Middle frontal gyrus (tissue), 1 donor: ENCODE measurements at regions not wholly inside any gene's neighbourhood (a gene's known extent, or its start where the extent isn't known, plus 50 kb on each side); places are given as distances from the start of the nearest gene placed in this dataset.
"Not testable (repeated sequence)": the region's sequence is repeated elsewhere in the genome, so short reads cannot be mapped to it uniquely, and the experiment has no call there.

Experiments used
- DNase-seq: peaks from one replicate; pipeline ENCODE4 v3.0.0-alpha.2; 2015; ENCODE audit warnings: low spot score; ENCODE audit errors: extremely low spot score

DNA sequence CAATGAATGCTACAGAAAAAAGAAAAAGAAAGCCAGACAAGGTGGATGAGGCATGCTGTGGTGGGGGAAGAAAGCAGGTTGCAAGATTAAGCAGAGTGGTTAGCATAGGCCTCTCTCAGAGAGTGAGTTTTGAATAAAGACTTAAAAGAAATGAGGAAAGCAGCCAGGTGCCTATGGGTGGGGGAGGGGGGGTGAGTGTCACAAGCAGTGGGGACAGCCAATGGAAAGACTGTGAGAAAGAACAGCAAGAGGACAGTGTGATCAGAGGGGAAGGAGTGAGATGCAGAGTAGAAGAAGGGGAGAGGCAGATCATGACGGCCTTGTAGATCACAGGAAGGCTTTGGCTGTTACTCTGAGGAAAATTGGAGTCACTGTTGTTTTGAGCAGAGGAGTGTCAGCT is 162.5 kb downstream of the SOX3 start:
- DNase-seq, result no peak

DNA sequence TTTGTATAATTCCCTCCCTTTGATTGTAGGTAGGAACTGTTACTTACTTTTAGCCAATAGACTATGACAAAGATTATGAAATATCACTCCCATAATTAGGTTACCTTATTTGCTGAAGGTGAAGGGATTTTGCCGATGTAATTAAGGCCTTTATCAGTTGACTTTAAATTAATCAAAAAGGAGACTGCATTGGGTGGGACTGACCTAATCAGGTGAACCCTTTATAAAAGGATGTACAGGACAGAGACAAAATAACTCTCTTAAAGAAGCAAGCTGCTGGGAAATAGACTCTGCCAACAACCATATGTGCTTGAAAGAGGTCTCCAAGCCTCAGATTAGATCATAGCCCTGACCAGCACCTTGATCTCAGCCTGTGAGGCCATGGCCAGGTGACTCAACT is 167.6 kb downstream of the SOX3 start:
- DNase-seq, result no peak

DNA sequence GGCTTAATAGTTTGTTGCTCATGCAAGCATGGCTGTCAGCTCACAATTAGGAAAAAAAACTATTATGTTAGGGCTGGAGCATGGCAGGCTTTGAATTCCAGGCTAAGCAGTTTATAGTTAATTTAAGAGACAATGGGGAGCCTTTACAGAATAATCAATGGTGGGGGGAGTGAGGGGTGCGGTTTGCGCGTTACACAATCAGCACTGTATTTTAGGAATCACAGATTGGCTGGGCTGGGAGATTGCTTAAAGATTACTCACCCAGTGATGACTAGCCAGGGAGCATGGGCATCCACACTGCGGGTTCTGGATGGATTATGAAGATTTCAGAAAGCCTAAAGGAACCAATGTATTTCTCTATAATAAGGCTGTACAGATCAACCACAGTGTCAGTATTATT is 186.6 kb downstream of the SOX3 start:
- DNase-seq, result no peak

DNA sequence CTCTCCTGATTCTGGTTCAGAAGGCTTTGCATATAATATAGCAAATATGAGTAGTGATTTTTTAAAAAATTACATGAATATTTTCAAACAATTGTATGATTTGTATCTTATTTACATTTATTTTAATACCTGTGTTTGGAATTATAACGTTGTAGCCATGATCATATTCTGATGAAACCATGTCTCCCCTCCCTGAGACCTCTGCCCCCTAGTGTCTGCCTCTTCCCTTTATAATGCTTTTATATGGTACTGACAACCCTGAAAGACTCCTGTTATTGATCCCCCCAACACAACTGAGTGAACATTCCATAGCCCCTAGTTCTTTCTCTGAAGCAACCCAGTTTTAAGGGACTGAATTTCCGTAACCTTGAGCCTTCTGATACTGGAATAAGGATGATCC is 187.4 kb downstream of the SOX3 start:
- no peak for DNase-seq

DNA sequence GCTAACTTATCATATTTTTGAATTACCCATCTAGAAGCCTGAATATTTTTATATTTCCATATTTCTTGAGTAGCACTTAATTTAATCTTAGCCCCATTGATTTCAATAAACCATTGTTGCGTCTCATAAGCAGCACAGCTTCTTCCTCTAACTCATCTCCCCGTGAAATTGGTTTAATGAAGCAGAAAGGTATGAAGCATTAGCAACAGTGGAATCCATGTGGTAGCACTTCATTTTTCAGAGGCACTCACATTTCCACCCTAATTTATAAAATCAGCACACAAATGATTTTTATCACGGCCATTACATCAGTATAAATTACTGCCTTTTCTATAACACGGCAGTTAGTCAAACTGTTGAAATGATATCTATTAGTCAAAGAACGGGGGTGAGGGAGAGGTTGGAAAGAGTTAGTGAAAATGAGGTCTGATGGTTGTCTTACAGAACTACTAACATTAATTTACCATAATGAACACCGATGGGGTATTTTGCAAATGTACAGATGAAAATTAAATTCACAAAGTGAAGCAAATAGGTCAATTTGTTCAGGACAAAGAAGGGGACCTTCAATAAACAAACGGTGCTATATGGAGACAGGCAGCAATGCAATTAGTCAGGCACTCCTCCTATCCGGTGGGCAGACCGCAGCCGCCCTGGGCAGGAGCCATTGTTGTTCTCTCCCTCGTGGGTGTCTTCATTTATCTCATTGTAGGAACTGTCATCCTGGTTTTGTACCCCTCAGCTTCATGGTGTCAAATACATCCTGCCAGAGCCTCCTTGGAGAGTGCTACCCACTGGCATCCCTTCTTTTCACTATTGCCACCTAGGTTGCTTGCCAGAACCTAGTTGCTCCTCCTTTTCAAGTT is 205.7 kb downstream of the SOX3 start:
- DNase-seq, result no peak

DNA sequence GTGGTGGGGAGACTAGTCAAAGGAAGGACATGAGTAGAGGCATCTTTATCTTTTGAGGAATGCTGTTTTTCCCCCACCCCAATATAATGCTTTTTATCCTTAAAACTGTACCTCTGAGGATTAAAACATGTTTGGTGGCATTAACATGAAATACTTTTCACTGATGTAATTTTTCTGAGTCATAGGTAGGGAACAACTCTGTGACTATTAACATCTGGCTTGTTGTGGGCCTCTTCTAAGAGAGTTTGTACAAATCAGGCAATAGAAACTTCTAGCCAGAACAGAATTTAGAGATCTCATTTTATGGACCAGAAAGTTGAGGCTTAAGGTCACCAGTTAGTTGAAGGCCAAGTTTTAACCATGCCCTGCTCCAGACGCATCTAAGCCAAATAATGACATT is 207.6 kb downstream of the SOX3 start:
- DNase-seq, result no peak

DNA sequence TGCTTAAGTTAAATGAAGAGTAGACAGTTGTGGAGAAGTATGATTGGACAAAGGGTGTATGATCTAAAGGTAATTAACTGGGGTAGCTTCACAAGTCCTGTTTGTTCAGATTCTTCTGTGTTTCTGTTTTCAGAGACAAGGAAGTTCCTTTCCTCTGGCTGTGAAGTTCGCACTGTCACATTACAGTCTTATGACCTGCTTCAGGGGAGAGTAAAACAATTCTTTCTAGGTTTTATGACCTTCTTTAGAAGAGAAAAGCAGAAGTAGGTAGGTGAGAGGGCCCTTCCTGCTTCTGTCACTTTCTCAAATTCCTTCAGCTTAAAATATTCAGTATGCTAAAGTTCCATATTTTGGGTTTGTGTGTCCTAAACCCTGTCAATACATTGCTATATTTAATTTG is 211.9 kb downstream of the SOX3 start:
- DNase-seq, result no peak

DNA sequence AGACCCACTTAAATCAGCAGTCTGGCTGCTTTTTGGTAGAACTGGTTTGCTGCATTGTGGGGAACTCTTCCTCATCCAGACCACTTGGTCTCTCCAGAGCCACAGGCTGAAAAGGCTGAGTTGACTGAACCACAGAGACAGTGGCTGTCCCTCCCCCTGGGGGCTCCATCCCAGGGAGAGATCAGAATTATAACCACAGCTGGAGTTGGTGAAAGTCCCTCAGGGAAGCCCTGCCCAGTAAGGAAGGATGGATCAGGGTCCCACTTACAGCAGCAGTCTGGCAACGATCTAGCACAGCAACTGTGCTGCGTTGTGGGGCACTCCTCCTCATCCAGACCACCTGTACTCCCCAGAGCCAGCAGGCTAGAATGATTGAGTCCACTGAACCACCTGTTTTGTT is 212.7 kb downstream of the SOX3 start:
- DNase-seq, result no peak

DNA sequence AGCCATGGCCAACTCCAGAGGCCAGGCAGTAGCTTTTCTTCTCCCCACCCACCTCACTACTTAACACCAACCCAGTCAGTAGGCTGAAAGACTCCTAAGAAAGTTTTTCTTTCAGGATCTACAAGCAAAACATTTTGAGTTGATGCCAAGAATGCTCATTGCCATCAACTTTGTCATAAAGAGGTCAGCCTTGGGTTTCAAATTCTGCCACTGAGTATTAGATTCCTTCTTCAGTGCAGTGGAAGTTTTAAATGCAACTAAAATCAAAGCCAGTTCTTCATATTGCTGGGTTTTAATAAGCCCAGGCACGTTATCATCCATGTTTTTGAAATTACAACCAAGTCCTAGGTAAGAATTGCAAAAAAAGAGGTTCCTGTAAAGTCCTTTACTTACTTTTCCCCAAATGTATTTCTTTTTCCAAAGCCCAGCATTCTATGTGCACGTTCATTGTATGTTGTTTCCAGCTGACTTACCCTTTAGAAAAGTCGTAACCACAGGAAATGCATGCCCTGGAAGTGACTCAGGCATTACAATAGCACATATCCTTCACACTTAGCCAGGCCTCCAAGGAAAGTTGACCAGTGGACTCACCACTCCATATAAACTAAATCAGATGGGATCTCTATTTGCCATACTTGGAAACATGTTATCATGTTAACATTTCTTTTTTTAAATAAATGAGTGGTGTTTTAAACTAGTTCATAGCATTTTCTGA is 229.9 kb downstream of the SOX3 start:
- no peak for DNase-seq

DNA sequence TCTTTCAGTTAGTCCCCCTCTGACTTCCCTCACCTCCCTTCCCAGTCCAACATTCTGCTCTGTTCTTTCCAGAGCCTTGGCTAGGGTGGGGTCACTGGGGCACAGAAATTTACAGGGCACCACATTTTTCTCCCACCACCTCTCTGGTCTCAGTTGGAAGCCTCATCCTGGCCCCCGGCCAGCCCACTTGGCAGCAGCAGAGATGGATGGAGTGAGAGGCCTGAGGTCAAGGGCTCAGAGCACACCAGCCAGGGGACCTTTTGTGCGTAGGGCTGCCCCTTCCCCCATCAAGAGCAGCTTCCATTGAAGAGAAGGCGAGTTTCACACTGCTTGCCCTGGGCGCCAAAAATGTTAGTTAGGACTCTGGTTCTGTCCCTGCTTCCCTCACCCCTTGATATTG is 230.9 kb downstream of the SOX3 start:
- DNase-seq, result no peak

DNA sequence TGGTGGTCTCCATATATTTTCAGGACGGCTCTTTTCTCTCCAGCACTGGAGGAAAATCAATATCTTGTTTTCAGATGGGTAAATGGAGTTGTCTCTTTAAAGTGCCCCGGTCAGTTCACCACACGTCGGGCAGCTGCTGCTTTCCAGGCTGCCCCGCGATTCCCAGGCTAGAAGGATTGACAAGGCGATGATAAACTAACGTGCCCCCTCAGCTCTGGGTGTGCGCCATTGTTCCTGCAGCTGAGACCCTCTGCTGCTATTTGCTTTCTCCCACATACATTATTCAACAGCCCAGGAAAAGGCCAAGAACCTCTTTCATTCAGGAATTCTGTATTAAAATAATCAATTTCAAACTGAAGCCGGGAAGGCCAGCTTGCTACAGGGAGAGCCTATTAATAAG is 254.5 kb downstream of the SOX3 start:
- DNase-seq, result no peak

DNA sequence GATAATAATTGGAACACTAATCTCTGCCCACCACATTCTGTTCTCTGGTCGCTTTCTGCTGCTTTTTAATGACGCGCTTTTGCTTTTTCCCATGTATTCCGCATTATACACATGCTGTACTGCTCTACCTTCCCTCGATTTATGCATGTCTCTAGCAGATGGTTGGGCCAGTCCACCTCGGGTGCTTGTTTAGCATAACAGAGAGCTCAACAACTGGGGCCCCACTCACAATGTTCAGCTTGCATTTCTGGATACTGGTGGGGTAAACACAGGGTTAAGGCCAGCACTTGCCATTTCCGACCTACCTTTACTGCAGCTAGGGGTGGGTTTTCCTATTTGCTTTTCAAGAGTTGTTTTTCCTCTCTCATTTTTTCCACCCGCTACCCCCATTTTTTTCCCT is 255.8 kb downstream of the SOX3 start:
- no peak for DNase-seq

DNA sequence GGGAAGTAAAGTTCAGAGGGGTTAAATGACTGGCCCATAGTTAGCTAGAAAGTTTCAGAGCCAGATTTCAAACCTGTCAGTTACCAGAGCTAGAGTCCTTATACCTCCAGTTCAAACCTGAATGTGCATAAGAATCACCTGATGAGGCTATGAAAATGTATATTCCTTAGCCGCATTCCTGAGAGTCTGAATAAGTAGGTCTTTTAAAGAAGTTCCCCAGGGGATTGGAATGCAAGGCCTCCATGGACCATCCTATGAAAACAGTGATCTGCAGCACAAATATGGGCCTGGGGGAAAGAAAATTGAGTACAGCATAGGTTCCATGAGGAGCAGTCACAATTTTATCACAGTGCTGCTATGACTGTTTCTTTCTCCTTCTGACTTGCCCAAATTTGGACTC is 263.9 kb upstream of the CXorf66 start:
- DNase-seq, result no peak

DNA sequence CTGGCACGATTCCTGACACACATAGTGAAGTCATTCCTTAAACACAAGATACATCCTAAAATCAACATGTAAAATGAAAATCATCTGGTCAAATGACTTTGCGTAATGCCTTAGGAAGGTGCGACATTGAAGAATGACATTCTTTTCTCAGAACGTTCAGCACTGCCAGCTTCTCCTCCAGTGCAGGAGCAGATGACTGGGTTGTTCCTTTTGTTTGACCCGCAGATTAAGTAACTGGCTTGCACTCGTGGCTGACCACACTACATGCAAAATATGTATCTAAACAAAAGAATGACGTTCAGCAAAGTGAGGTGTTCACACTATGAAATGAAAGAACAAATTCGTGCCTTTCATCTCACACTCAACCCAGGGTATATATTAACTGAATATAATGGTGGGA is 260.7 kb upstream of the CXorf66 start:
- not testable (repeated sequence) for DNase-seq

DNA sequence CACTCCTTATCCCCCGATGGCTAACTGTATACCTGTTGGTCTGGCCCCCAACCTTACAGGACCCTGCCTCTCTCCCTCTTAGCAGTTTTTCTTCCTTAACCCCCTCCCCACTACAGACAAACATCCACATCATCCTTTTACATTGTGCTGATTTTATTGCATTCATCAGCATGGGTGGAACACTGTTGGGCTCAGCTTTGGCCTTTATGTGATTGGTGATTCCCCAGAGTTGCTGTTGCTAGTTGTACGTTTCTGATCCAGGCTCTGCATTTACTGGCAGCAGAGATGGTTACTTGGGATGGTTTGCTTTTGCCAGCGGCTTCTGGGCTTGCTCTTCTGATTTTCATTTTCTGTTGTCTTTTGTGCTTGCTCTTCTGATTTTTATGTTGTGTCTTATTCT is 250.6 kb upstream of the CXorf66 start:
- DNase-seq, result not testable (repeated sequence)

DNA sequence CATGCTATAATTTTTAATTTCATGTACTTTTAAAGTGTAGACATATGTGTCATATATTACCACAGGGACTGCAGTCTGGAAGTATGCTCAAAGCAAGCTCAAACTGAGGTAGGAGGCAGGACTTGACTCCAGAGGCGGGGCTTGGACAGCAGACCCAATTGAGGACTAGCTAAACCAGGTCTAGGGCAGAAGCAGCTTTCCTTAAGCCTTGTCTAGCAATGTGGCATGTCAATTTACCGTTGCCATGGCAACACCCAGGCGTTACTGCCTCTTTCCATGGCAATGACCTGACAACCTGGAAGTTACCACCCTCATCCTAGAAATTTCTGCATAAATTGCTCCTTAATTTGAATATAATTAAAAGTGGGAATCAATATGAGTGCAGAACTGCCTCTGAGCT is 249.2 kb upstream of the CXorf66 start:
- DNase-seq, result not testable (repeated sequence)

DNA sequence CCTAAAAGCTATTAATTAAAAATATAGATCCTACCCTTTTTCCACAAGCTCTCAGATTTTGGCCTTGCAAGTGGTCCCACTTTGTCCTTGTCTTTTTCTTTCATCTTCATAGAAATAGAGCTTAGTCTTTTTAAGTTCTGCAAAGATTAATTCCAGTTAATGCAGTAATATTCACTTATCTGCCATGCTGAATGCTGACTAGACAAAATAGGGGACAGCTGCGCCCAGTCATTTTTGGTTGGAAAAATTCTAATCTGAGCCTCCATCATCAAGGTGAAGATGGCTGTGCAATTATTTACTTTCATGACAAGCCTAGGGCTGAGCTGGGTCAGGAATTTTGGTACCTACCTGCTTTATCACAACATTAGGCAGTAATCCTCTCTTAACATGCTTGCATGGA is 241.3 kb upstream of the CXorf66 start:
- no peak for DNase-seq

DNA sequence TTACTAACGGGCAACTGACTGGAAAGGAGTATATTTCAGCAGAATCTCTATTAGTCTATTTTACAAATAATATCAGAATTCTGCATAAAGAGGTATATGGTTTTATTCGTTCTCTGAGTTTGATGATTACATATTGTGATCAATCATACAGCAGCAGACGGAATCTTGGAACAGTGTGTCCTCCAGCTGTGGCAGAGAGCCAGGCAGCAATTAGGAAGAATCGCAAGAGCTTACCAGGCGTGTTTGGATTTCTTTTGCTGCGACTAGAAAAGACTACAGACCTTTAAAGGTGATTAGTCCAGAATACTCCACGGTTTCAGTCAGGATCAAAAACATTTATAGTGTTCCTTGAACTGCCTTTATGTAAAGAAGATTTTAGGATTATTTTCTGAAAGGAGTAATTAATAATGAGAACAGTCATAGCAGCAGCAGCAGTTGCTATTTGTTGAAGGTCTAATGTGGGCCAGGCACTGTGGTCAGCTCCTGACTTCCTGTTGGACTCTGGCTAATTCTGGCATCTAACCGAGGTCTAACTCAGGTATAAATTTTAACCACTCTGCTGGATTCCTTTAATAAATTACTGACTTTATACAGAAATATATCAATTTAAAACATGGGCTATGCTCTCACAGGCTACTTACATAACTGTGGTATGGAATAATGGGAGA is 225.3 kb upstream of the CXorf66 start:
- DNase-seq, result no peak

DNA sequence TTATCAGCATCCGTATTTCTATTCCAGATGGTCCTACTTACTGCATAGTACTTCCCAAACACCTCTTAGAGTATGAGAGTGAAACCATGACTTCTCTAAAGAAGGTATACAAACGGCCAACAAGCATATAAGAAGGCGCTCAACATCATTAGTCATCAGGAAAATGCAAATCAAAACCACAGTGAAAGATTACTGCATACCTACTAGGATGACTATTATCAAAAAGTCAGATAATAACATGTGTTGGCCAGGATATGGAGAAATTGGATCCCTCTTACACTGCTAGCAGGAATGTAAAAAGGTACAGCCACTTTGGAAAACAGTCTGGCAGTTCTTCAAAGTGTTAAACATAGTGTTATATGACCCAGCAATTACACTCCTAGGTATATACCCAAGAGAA is 215.3 kb upstream of the CXorf66 start:
- DNase-seq, result no peak

DNA sequence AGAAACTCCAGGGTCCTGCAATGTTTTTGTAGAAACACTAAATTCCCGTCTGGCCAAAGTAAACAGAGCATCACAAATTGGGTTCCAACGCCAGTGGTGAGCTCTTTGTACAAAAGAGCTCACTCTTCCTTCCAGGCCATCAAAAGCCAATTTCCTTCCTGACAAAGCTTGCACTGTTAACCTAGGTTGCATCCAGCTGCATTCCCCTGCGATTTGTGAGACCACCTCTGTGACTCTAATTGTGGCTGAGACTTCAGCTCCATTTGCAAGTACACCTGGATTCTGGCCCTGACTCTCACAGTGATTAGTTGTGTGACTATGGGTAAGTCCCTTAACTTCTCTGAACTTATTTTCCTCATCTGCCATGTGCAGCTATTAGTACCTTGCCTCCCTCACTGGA is 212.5 kb upstream of the CXorf66 start:
- no peak for DNase-seq

DNA sequence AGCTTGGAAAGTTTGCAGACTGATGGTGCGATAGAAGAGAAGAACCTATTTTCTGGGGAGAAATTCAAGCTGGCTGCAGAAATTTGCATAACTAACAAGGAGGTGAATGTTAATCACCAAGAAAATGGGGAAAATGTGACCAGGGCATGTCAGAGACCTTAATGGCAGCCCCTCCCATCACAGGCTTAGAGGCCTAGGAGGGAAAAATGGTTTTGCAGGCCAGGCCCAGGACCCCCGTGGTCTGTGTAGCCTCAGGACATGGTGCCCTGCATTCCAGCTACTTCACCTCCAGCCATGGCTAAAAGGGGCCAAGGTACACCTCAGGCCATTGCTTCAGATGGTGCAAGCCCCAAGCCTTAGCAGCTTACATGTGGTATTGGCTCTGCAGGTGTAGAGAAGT is 207.1 kb upstream of the CXorf66 start:
- DNase-seq, result no peak

DNA sequence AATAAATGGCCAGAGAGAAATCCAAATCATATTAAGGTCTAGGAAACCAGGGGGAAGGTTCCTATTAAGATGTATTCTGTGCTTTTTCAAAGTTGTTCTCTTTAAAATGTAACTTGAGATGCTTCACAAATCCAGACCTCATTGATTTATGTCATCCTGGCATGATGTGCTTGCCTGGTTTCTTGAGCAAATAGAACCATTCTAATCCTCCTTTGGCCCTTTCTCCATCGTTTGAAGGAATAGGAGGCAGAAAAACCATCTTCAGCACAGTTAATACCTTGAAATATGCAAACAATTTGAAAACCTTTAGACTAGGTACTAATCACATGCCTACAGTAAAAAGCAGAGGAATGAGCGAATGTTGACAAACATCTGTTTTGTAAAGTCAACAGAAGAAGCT is 202.2 kb upstream of the CXorf66 start:
- DNase-seq, result no peak
